Suprapubic skin (tissue), 4 donors: ENCODE measurements at regions not wholly inside any gene's neighbourhood (a gene's known extent, or its start where the extent isn't known, plus 50 kb on each side); places are given as distances from the start of the nearest gene placed in this dataset.

Experiments
- DNase-seq, 2 donors: peaks; one replicate each; pipeline ENCODE4 v3.0.0-alpha.2; 2019; ENCODE audit warnings: low spot score in 2 of 2
- H3K27ac ChIP-seq: fragments of 200-600 bp; sonication (generic); one replicate; pipeline ENCODE4 v1.5.1; 2019
- H3K27me3 ChIP-seq: fragments of 200-600 bp; sonication (generic); one replicate; pipeline ENCODE4 v1.5.1; 2019
- H3K36me3 ChIP-seq: fragments of 200-600 bp; sonication (generic); one replicate; pipeline ENCODE4 v1.5.1; 2019
- H3K4me1 ChIP-seq: fragments of 200-600 bp; sonication (generic); one replicate; pipeline ENCODE4 v1.5.1; 2019
- H3K4me3 ChIP-seq: fragments of 200-600 bp; sonication (generic); one replicate; pipeline ENCODE4 v1.5.1; 2019; ENCODE audit warnings: mild to moderate bottlenecking
- H3K9me3 ChIP-seq: fragments of 200-600 bp; sonication (generic); one replicate; pipeline ENCODE4 v1.5.1; 2019
- CTCF ChIP-seq, 2 donors: fragments of 200-600 bp in 1 of 2; fragments of 450-650 bp in 1 of 2; sonication (generic) in 1 of 2; IDR thresholded peaks; one replicate each; pipeline ENCODE4 v1.5.1; 2016 to 2019; ENCODE audit warnings: antibody characterized with exemption in 2 of 2, mild to moderate bottlenecking in 1 of 2, moderate library complexity in 1 of 2
- EP300 ChIP-seq: sonication (generic); formaldehyde crosslinking; IDR thresholded peaks from one replicate; pipeline ENCODE4 v1.6.1; 2017; ENCODE audit warnings: antibody characterized with exemption
- POLR2A ChIP-seq, 2 donors: fragments of 450-650 bp; IDR thresholded peaks; one replicate each; pipeline ENCODE4 v1.6.1; 2017; ENCODE audit warnings: antibody characterized with exemption in 2 of 2, mild to moderate bottlenecking in 2 of 2, moderate library complexity in 2 of 2
- POLR2AphosphoS5 ChIP-seq, 3 donors: sonication (generic); formaldehyde crosslinking; IDR thresholded peaks; one replicate each; pipeline ENCODE4 v1.6.1; 2017; ENCODE audit warnings: antibody characterized with exemption in 3 of 3
- WGBS: methylation state at CpG from one replicate; pipeline ENCODE4 v1.1.5; 2018; 5-methylcytosine and 5-hydroxymethylcytosine counted together

- TF ChIP-seq POLR2A (IDR thresholded peaks at IDR 0.05) (no peak), CTCF (IDR thresholded peaks at IDR 0.05) (no peak), POLR2AphosphoS5 (IDR thresholded peaks at IDR 0.05) (no peak), EP300 (no peak)
- WGBS, result 85% methylated on average over 1 of the region's 1 CpG
- H3K4me3 ChIP-seq, result no peak overlapping the region
- no peaks in the 10 kb centered on the region for H3K27me3 ChIP-seq
- H3K27ac ChIP-seq, result no peak overlapping the region
- no peak for DNase-seq
- no peaks in the 10 kb centered on the region for H3K4me1 ChIP-seq
- no peaks in the 10 kb centered on the region for H3K9me3 ChIP-seq
- H3K36me3 ChIP-seq, result no peaks in the 10 kb centered on the region
Measured at GRCh38 chrX:859329-859728, 228.7 kb downstream of the SHOX start.

- no peaks in the 10 kb centered on the region for H3K4me1 ChIP-seq
- DNase-seq, result no peak
- 91% methylated on average over 1 of the region's 1 CpG for WGBS
Measured at GRCh38 chrX:858542-859078, 228.0 kb downstream of the SHOX start.

GRCh38 chrX:857376-857775, 226.8 kb downstream of the SHOX start:
- H3K9me3 ChIP-seq, result no peaks in the 10 kb centered on the region
- WGBS, result 43% methylated on average over 5 of the region's 5 CpGs
- H3K27ac ChIP-seq, result no peak overlapping the region
- no peak for DNase-seq
- H3K4me1 ChIP-seq, result no peaks in the 10 kb centered on the region
- H3K4me3 ChIP-seq, result no peak overlapping the region
- TF ChIP-seq POLR2A (IDR thresholded peaks at IDR 0.05) (no peak), CTCF (IDR thresholded peaks at IDR 0.05) (no peak), EP300 (no peak)
- H3K27me3 ChIP-seq, result no peaks in the 10 kb centered on the region
- H3K36me3 ChIP-seq, result no peaks in the 10 kb centered on the region

More at GRCh38 chrX:858542-859078, 228.0 kb downstream of the SHOX start:
- no peaks in the 10 kb centered on the region for H3K9me3 ChIP-seq
- TF ChIP-seq POLR2A (IDR thresholded peaks at IDR 0.05), result no peak
- TF ChIP-seq EP300, result no peak
- TF ChIP-seq CTCF (IDR thresholded peaks at IDR 0.05), result no peak
- TF ChIP-seq POLR2AphosphoS5 (IDR thresholded peaks at IDR 0.05), result no peak
- H3K36me3 ChIP-seq, result no peaks in the 10 kb centered on the region
- H3K27ac ChIP-seq, result no peak overlapping the region
- no peaks in the 10 kb centered on the region for H3K27me3 ChIP-seq
- H3K4me3 ChIP-seq, result no peak overlapping the region

- H3K9me3 ChIP-seq, result no peaks in the 10 kb centered on the region
- TF ChIP-seq EP300, result no peak
- TF ChIP-seq CTCF (IDR thresholded peaks at IDR 0.05), result no peak
- TF ChIP-seq POLR2AphosphoS5 (IDR thresholded peaks at IDR 0.05), result no peak
- TF ChIP-seq POLR2A (IDR thresholded peaks at IDR 0.05), result no peak
- no peak overlapping the region for H3K27ac ChIP-seq
- no peaks in the 10 kb centered on the region for H3K4me1 ChIP-seq
- H3K27me3 ChIP-seq, result no peaks in the 10 kb centered on the region
- H3K4me3 ChIP-seq, result no peak overlapping the region
- DNase-seq, result no peak
- 57% methylated on average over 14 of the region's 14 CpGs for WGBS
- H3K36me3 ChIP-seq, result no peaks in the 10 kb centered on the region
Measured at GRCh38 chrX:856566-857290, 226.1 kb downstream of the SHOX start.

- no peaks in the 10 kb centered on the region for H3K9me3 ChIP-seq
- DNase-seq, result no peak
- TF ChIP-seq POLR2A (IDR thresholded peaks at IDR 0.05), result no peak
- TF ChIP-seq EP300, result no peak
- TF ChIP-seq CTCF (IDR thresholded peaks at IDR 0.05), result no peak
- no peak for TF ChIP-seq POLR2AphosphoS5 (IDR thresholded peaks at IDR 0.05)
- no peak overlapping the region for H3K27ac ChIP-seq
- no peaks in the 10 kb centered on the region for H3K4me1 ChIP-seq
- WGBS, result 86% methylated on average over 7 of the region's 7 CpGs
- no peak overlapping the region for H3K4me3 ChIP-seq
- H3K36me3 ChIP-seq, result no peaks in the 10 kb centered on the region
- no peaks in the 10 kb centered on the region for H3K27me3 ChIP-seq
Measured at GRCh38 chrX:853304-853703, 222.7 kb downstream of the SHOX start.
